Astrocyte of the spinal cord (primary cell): ENCODE measurements at regions not wholly inside any gene's neighbourhood (a gene's known extent, or its start where the extent isn't known, plus 50 kb on each side); places are given as distances from the start of the nearest gene placed in this dataset.
"Not testable (repeated sequence)": the region's sequence is repeated elsewhere in the genome, so short reads cannot be mapped to it uniquely, and the experiment has no call there.

ENCODE experiments used
- DNase-seq: peaks from one replicate; pipeline ENCODE4 v3.0.0; 2011; ENCODE audit warnings: low read depth, low spot score
- H3K4me3 ChIP-seq: 2 replicates; pipeline ENCODE4 v1.5.1; 2011; ENCODE audit warnings: low read depth, mild to moderate bottlenecking, low read length, moderate library complexity
- CTCF ChIP-seq: IDR thresholded peaks from 2 replicates; pipeline ENCODE4 v1.5.1; 2012; ENCODE audit warnings: low read depth, mild to moderate bottlenecking, low read length, inconsistent platforms
- in situ Hi-C: cut with HindIII; loops from 2 replicates; pipeline ENCODE4 v1.10.0; 2017; ENCODE audit warnings: low sequenced_read_pairs

GRCh38 chr17:70947636-70948565 lies 778.6 kb downstream of the KCNJ2 start:
- TF ChIP-seq CTCF = no peak
- DNase-seq = no peak

GRCh38 chr17:70953140-70953539 lies 783.8 kb downstream of the KCNJ2 start:
- in situ Hi-C loops, DNase-seq, H3K4me3 ChIP-seq: not testable (repeated sequence)

More at GRCh38 chr17:70947636-70948565, 778.6 kb downstream of the KCNJ2 start:
- H3K4me3 ChIP-seq = no peak overlapping the region
- in situ Hi-C loops = no loop called here

- DNase-seq = no peak
- TF ChIP-seq CTCF = no peak
- H3K4me3 ChIP-seq = no peak overlapping the region
- in situ Hi-C loops = no loop called here
Observed at GRCh38 chr17:70955441-70955840, 786.1 kb downstream of the KCNJ2 start.

- no peak for TF ChIP-seq CTCF
- in situ Hi-C loops = no loop called here
- DNase-seq = no peak
- no peak overlapping the region for H3K4me3 ChIP-seq
Observed at GRCh38 chr17:70956726-70957125, 787.4 kb downstream of the KCNJ2 start.

- in situ Hi-C loops = no loop called here
- no peak overlapping the region for H3K4me3 ChIP-seq
- peak; percentile 72 for DNase-seq
- no peak for TF ChIP-seq CTCF
Observed at GRCh38 chr17:70961341-70961740, 792.0 kb downstream of the KCNJ2 start.

- peak; percentile 25 for DNase-seq
- no peak for TF ChIP-seq CTCF
- in situ Hi-C loops = no loop called here
- no peak overlapping the region for H3K4me3 ChIP-seq
Observed at GRCh38 chr17:70968302-70968701, 799.0 kb downstream of the KCNJ2 start.

GRCh38 chr17:70969521-70970034 lies 800.2 kb downstream of the KCNJ2 start:
- TF ChIP-seq CTCF = no peak
- DNase-seq = no peak
- no peak overlapping the region for H3K4me3 ChIP-seq
- in situ Hi-C loops = no loop called here
